HL-60 (cell line): ENCODE measurements at regions not wholly inside any gene's neighbourhood (a gene's known extent, or its start where the extent isn't known, plus 50 kb on each side); places are given as distances from the start of the nearest gene placed in this dataset.

Experiments used
- CTCF ChIP-seq: IDR thresholded peaks from one replicate; pipeline ENCODE4 v1.5.1; 2011; ENCODE audit warnings: low read length, control low read depth, inconsistent platforms; ENCODE audit not compliant: insufficient read depth
- POLR2AphosphoS5 ChIP-seq: IDR thresholded peaks from 2 replicates; pipeline ENCODE4 v1.6.1; 2012; ENCODE audit warnings: low read depth
- TF ChIP-seq, protein P1 (sequence below): IDR thresholded peaks from 2 replicates; pipeline ENCODE4 v1.6.1; 2012; ENCODE audit warnings: low read depth; ENCODE audit not compliant: insufficient replicate concordance

GRCh38 chr18:47736376-47737140 lies 193.9 kb downstream of the SMAD2 start:
- no peak for TF ChIP-seq POLR2AphosphoS5
- no peak for TF ChIP-seq CTCF
- TF ChIP-seq, protein P1, sequence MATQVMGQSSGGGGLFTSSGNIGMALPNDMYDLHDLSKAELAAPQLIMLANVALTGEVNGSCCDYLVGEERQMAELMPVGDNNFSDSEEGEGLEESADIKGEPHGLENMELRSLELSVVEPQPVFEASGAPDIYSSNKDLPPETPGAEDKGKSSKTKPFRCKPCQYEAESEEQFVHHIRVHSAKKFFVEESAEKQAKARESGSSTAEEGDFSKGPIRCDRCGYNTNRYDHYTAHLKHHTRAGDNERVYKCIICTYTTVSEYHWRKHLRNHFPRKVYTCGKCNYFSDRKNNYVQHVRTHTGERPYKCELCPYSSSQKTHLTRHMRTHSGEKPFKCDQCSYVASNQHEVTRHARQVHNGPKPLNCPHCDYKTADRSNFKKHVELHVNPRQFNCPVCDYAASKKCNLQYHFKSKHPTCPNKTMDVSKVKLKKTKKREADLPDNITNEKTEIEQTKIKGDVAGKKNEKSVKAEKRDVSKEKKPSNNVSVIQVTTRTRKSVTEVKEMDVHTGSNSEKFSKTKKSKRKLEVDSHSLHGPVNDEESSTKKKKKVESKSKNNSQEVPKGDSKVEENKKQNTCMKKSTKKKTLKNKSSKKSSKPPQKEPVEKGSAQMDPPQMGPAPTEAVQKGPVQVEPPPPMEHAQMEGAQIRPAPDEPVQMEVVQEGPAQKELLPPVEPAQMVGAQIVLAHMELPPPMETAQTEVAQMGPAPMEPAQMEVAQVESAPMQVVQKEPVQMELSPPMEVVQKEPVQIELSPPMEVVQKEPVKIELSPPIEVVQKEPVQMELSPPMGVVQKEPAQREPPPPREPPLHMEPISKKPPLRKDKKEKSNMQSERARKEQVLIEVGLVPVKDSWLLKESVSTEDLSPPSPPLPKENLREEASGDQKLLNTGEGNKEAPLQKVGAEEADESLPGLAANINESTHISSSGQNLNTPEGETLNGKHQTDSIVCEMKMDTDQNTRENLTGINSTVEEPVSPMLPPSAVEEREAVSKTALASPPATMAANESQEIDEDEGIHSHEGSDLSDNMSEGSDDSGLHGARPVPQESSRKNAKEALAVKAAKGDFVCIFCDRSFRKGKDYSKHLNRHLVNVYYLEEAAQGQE: no peak
